ENCODE measurements at regions not wholly inside any gene's neighbourhood (a gene's known extent, or its start where the extent isn't known, plus 50 kb on each side); places are given as distances from the start of the nearest gene placed in this dataset.

DNA sequence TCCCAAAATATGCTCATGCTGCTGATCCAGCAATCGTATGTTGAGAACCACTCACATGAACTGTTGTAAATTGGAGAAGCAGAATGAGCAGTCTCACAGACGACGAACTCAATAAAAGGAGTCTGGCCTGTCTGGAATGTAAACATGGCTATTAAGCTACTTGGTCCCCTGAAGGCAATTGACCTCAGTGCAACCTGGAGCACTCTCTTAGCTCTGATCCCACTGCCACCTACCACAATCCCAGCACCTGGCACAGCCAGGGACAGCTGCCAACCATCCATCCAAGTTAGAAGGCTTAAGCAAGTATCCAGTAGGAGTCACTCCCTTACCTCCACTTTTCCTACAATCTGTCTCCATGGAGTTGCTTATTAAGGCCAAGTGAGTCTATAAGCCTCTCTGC, 406.9 kb upstream of the CLEC14A start:
- TF ChIP-seq YY1 (IDR thresholded peaks at IDR 0.05; ENCODE audit: insufficient read depth, insufficient read length) (no peak), ZNF274 (IDR thresholded peaks at IDR 0.05; ENCODE audit: low read depth, low read length) (no peak), SUZ12 (IDR thresholded peaks at IDR 0.05; ENCODE audit: extremely low read depth, insufficient read depth, insufficient read length) (no peak)
